ENCODE measurements at regions not wholly inside any gene's neighbourhood (a gene's known extent, or its start where the extent isn't known, plus 50 kb on each side); places are given as distances from the start of the nearest gene placed in this dataset.
A peak's percentile ranks its signal among the peaks of the same experiment; 100 is the strongest.

DNA sequence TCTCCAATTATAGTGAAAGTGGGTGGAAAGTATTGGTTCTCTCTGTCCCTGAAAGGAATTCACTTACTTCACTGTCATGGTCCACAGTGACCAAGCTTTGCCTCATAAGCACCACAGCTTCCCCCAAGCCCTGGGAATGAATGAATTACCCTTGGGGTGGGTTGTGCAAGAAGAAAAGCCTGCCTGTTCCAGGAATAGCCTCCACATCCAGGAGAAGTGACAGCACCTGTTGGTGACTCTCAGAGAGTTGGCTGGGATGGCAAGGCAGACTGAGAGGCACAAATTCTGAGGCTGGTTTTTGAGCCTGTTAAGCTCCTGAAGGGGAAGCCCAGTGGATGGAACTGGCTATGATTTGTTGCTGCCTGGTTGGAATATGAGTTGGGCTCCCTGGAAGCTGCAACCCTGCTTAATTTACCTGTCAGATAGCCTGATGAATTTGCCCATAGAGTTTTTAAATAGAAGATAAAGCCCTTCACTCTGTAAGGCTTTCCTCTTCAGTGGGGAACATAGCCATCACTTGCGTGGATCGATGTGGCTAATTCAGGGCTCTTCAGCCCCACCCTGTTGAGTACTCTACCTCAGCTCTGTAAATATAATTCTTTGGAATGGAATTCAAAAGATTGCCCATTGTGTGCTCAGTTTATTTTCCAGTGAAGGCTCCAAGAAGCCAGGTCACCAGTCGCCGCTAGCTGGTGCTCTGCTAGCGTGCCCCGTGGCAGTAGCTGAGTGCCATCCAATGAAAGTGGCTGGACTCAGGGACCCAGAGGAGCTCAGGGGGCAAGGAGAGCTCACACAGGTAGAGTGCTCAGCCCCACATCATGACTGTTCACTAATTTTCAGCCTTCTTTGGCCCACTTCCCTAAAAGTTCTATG, 479.3 kb downstream of the IRS1 start:
- in situ Hi-C loops (cut with HindIII; ENCODE audit: low sequenced_read_pairs): no loop called here
- H3K4me3 ChIP-seq (ENCODE audit: low read depth, low read length): no peak overlapping the region
- TF ChIP-seq, protein P1, sequence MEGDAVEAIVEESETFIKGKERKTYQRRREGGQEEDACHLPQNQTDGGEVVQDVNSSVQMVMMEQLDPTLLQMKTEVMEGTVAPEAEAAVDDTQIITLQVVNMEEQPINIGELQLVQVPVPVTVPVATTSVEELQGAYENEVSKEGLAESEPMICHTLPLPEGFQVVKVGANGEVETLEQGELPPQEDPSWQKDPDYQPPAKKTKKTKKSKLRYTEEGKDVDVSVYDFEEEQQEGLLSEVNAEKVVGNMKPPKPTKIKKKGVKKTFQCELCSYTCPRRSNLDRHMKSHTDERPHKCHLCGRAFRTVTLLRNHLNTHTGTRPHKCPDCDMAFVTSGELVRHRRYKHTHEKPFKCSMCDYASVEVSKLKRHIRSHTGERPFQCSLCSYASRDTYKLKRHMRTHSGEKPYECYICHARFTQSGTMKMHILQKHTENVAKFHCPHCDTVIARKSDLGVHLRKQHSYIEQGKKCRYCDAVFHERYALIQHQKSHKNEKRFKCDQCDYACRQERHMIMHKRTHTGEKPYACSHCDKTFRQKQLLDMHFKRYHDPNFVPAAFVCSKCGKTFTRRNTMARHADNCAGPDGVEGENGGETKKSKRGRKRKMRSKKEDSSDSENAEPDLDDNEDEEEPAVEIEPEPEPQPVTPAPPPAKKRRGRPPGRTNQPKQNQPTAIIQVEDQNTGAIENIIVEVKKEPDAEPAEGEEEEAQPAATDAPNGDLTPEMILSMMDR (IDR thresholded peaks at IDR 0.05; ENCODE audit: low read depth, low read length): no peak
- no peak for DNase-seq (ENCODE audit: low read depth, low spot score)

DNA sequence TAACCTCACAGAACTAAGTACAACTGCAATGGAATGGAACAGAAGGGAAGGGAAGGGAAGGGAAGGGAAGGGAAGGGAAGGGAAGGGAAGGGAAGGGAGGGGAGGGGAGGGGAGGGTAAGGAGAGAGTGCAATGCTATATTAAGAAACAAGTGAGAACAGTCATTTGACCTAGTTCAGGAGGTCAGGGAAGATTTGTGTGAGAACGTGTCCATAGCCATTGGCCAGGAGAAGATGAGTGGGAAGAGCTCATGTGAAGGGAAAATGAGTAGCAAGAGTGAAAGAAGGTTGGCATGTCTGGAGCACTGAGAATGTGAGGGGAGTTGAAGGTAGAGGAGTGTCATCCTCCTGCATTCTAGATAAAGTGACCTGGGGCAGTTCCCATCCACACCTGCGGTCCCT, 481.6 kb downstream of the IRS1 start:
- no peak for DNase-seq (ENCODE audit: low read depth, low spot score)
- in situ Hi-C loops (cut with HindIII; ENCODE audit: low sequenced_read_pairs): no loop called here
- TF ChIP-seq, protein P1 (IDR thresholded peaks at IDR 0.05; ENCODE audit: low read depth, low read length): no peak

DNA sequence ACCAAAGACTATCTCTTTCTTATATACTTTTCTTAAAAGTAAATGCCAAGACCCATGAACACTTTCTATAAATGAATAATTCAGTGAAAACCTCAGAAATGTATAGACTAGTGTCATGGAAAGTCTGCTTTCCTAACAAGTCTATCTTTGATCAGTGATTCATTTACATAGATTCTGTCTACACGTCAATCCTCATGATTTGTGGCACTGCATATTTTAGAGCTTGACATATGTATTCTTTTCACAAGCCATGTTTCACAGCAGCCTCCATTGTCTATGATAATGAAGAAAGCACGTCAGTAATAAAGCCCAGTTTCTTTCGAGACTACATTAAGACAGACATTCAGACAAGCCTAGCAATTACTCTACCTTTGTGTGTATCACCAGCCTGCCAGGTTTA, 486.6 kb downstream of the IRS1 start:
- no peak overlapping the region for H3K4me3 ChIP-seq (ENCODE audit: low read depth, low read length)
- no peak for DNase-seq (ENCODE audit: low read depth, low spot score)
- in situ Hi-C loops (cut with HindIII; ENCODE audit: low sequenced_read_pairs): no loop called here
- TF ChIP-seq, protein P1 (IDR thresholded peaks at IDR 0.05; ENCODE audit: low read depth, low read length): no peak

More for the DNA sequence above, 481.6 kb downstream of the IRS1 start:
- H3K4me3 ChIP-seq (ENCODE audit: low read depth, low read length): no peak overlapping the region

DNA sequence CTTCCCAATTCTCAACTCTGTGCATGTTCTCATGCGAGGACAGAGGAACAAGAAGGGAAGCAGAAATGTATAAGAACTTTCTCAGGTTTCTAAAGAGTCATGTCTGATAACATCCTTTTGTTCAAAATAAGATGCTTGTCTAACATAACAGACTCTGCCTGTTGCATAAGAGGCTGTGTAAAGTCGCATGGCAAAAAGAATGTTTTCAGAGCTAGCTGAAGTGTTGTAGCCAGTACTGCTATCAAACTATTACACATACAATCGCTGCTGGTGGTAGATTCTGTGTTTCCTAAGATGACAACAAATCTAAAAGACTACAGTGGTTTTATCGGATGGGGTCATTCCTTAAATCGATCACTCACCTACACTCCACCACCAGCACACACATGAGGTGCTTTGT, 487.5 kb downstream of the IRS1 start:
- in situ Hi-C loops (cut with HindIII; ENCODE audit: low sequenced_read_pairs): no loop called here
- DNase-seq (ENCODE audit: low read depth, low spot score): no peak
- no peak overlapping the region for H3K4me3 ChIP-seq (ENCODE audit: low read depth, low read length)
- TF ChIP-seq, protein P1 (IDR thresholded peaks at IDR 0.05; ENCODE audit: low read depth, low read length): no peak

DNA sequence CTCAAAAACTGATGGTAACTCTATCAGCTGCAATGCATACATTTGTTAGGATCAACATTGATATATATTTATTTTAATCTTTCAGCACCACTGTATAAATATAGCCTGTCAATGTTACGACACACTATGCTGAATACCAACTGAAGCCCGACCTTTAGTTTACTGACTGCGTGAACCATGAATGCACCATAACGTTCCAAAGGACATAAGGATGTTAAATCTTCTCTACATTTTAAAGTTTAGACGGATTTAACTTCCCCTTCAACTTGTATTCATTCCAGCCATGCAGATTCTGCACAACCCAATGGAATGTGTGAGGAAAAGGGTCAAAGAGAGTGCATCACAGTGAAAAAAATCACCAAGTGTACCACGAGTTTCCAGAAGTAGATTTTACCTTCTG, 489.5 kb downstream of the IRS1 start:
- in situ Hi-C loops (cut with HindIII; ENCODE audit: low sequenced_read_pairs): no loop called here
- TF ChIP-seq, protein P1 (IDR thresholded peaks at IDR 0.05; ENCODE audit: low read depth, low read length): no peak
- H3K4me3 ChIP-seq (ENCODE audit: low read depth, low read length): no peak overlapping the region
- peak; percentile 27 for DNase-seq (ENCODE audit: low read depth, low spot score)

DNA sequence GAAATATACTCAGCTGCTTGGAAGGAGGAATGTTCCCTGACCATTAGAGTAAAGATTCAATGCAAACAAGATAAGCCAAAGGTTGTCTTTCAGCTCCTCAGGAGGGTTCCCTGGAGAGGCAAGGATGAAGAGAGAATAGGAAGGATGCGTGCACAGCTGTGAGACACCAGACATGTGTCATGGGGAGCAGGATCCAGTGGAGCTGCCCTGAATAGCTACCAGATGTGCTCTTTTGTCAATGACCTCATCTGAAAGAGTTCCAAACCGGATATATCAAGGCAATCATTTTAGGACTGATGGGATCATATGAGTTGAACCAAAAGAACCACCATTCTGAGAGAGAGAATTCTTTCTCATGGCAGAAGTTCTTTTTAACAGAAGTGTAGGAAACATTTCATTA, 490.6 kb downstream of the IRS1 start:
- TF ChIP-seq, protein P1 (IDR thresholded peaks at IDR 0.05; ENCODE audit: low read depth, low read length): no peak
- H3K4me3 ChIP-seq (ENCODE audit: low read depth, low read length): no peak overlapping the region
- peak; percentile 80 for DNase-seq (ENCODE audit: low read depth, low spot score)
- in situ Hi-C loops (cut with HindIII; ENCODE audit: low sequenced_read_pairs): no loop called here
